CD4-positive, alpha-beta T cell treated with Interleukin-10 for 1 hour (primary cell): ENCODE measurements at regions not wholly inside any gene's neighbourhood (a gene's known extent, or its start where the extent isn't known, plus 50 kb on each side); places are given as distances from the start of the nearest gene placed in this dataset.

Experiments
- DNase-seq: peaks from one replicate; pipeline ENCODE4 v3.0.0-alpha.2; 2020

GRCh38 chr4:126265888-126266287 lies 951.1 kb downstream of the FAT4 start:
- no peak for DNase-seq

- DNase-seq = no peak
Measured at GRCh38 chr4:126267689-126268088, 952.9 kb downstream of the FAT4 start.

- DNase-seq = no peak
Measured at GRCh38 chr4:126268106-126268505, 953.4 kb downstream of the FAT4 start.

- no peak for DNase-seq
Measured at GRCh38 chr4:126269106-126269505, 954.4 kb downstream of the FAT4 start.

GRCh38 chr4:126271292-126271691 lies 956.5 kb downstream of the FAT4 start:
- no peak for DNase-seq

GRCh38 chr4:126273746-126274145 lies 959.0 kb downstream of the FAT4 start:
- no peak for DNase-seq

- DNase-seq = no peak
Measured at GRCh38 chr4:126291886-126292285, 977.1 kb downstream of the FAT4 start.

- DNase-seq = no peak
Measured at GRCh38 chr4:126298271-126298670, 983.5 kb downstream of the FAT4 start.

GRCh38 chr4:126306152-126306869 lies 991.6 kb downstream of the FAT4 start:
- DNase-seq = no peak

- DNase-seq = no peak
Measured at GRCh38 chr4:126318376-126318775, 1003.6 kb downstream of the FAT4 start.

GRCh38 chr4:126328914-126329313 lies 1014.2 kb downstream of the FAT4 start:
- DNase-seq = no peak

GRCh38 chr4:126338548-126338947 lies 1023.8 kb downstream of the FAT4 start:
- no peak for DNase-seq

GRCh38 chr4:126341927-126342326 lies 1027.2 kb downstream of the FAT4 start:
- no peak for DNase-seq

- DNase-seq = no peak
Measured at GRCh38 chr4:126344472-126344871, 1029.7 kb downstream of the FAT4 start.

- DNase-seq = no peak
Measured at GRCh38 chr4:126346654-126347053, 1031.9 kb downstream of the FAT4 start.

- no peak for DNase-seq
Measured at GRCh38 chr4:126354784-126355183, 1040.0 kb downstream of the FAT4 start.

GRCh38 chr4:126358041-126358440 lies 1043.3 kb downstream of the FAT4 start:
- DNase-seq = no peak

- DNase-seq = no peak
Measured at GRCh38 chr4:126361287-126361686, 1046.5 kb downstream of the FAT4 start.

- DNase-seq = no peak
Measured at GRCh38 chr4:126364311-126364911, 1049.7 kb downstream of the FAT4 start.

- DNase-seq = no peak
Measured at GRCh38 chr4:126369076-126369475, 1054.3 kb downstream of the FAT4 start.

GRCh38 chr4:126372634-126373033 lies 1057.9 kb downstream of the FAT4 start:
- no peak for DNase-seq

GRCh38 chr4:126375462-126376054 lies 1060.8 kb downstream of the FAT4 start:
- DNase-seq = no peak

- no peak for DNase-seq
Measured at GRCh38 chr4:126385954-126386353, 1071.2 kb downstream of the FAT4 start.

GRCh38 chr4:126386512-126386911 lies 1071.8 kb downstream of the FAT4 start:
- no peak for DNase-seq
